ENCODE measurements at regions not wholly inside any gene's neighbourhood (a gene's known extent, or its start where the extent isn't known, plus 50 kb on each side); places are given as distances from the start of the nearest gene placed in this dataset.
"Not testable (repeated sequence)": the region's sequence is repeated elsewhere in the genome, so short reads cannot be mapped to it uniquely, and the experiment has no call there.

- H3K9me3 Mint-ChIP-seq; H3K4me3 Mint-ChIP-seq (ENCODE audit: low read depth); H3K27me3 Mint-ChIP-seq (ENCODE audit: low read depth); DNase-seq (ENCODE audit: low spot score); intact Hi-C loops (cut with micrococcal nuclease); H3K27ac Mint-ChIP-seq: not testable (repeated sequence)
- H3K36me3 Mint-ChIP-seq (ENCODE audit: low read depth): peaks cover 14% of the 10 kb centered on the region
- H3K4me1 Mint-ChIP-seq (ENCODE audit: low read depth): peaks cover 31% of the 10 kb centered on the region
Observed at GRCh38 chr1:121523112-121523511, 338.3 kb downstream of the SRGAP2C start.

- no peaks in the 10 kb centered on the region for H3K27me3 Mint-ChIP-seq (ENCODE audit: low read depth)
- peaks cover 15% of the 10 kb centered on the region for H3K36me3 Mint-ChIP-seq (ENCODE audit: low read depth)
- intact Hi-C loops (cut with micrococcal nuclease): no loop called here
- no peak for DNase-seq (ENCODE audit: low spot score)
- H3K9me3 Mint-ChIP-seq: no peaks in the 10 kb centered on the region
- no peak overlapping the region for H3K4me3 Mint-ChIP-seq (ENCODE audit: low read depth)
- peaks cover 31% of the 10 kb centered on the region for H3K4me1 Mint-ChIP-seq (ENCODE audit: low read depth)
- no peak overlapping the region for H3K27ac Mint-ChIP-seq
Observed at GRCh38 chr1:121525355-121525754, 340.6 kb downstream of the SRGAP2C start.

- DNase-seq (ENCODE audit: low spot score); H3K27ac Mint-ChIP-seq; H3K4me3 Mint-ChIP-seq (ENCODE audit: low read depth); H3K27me3 Mint-ChIP-seq (ENCODE audit: low read depth); H3K36me3 Mint-ChIP-seq (ENCODE audit: low read depth); H3K9me3 Mint-ChIP-seq; intact Hi-C loops (cut with micrococcal nuclease): not testable (repeated sequence)
- H3K4me1 Mint-ChIP-seq (ENCODE audit: low read depth): peaks cover 15% of the 10 kb centered on the region
Observed at GRCh38 chr1:121528958-121529357, 344.2 kb downstream of the SRGAP2C start.

GRCh38 chr1:121530026-121530425 lies 345.3 kb downstream of the SRGAP2C start:
- H3K27me3 Mint-ChIP-seq (ENCODE audit: low read depth); H3K4me3 Mint-ChIP-seq (ENCODE audit: low read depth); intact Hi-C loops (cut with micrococcal nuclease); H3K27ac Mint-ChIP-seq; H3K9me3 Mint-ChIP-seq; DNase-seq (ENCODE audit: low spot score); H3K36me3 Mint-ChIP-seq (ENCODE audit: low read depth): not testable (repeated sequence)
- peaks cover 15% of the 10 kb centered on the region for H3K4me1 Mint-ChIP-seq (ENCODE audit: low read depth)

GRCh38 chr1:121531747-121532146 lies 347.0 kb downstream of the SRGAP2C start:
- intact Hi-C loops (cut with micrococcal nuclease); H3K9me3 Mint-ChIP-seq; H3K27ac Mint-ChIP-seq; H3K4me3 Mint-ChIP-seq (ENCODE audit: low read depth); DNase-seq (ENCODE audit: low spot score); H3K36me3 Mint-ChIP-seq (ENCODE audit: low read depth); H3K27me3 Mint-ChIP-seq (ENCODE audit: low read depth): not testable (repeated sequence)
- peaks cover 15% of the 10 kb centered on the region for H3K4me1 Mint-ChIP-seq (ENCODE audit: low read depth)

- H3K36me3 Mint-ChIP-seq (ENCODE audit: low read depth); H3K9me3 Mint-ChIP-seq; intact Hi-C loops (cut with micrococcal nuclease); H3K4me3 Mint-ChIP-seq (ENCODE audit: low read depth); H3K27ac Mint-ChIP-seq; H3K4me1 Mint-ChIP-seq (ENCODE audit: low read depth); DNase-seq (ENCODE audit: low spot score); H3K27me3 Mint-ChIP-seq (ENCODE audit: low read depth): not testable (repeated sequence)
Observed at GRCh38 chr1:121538148-121538547, 353.4 kb downstream of the SRGAP2C start.

GRCh38 chr1:121538943-121539575 lies 354.3 kb downstream of the SRGAP2C start:
- no peak overlapping the region for H3K27ac Mint-ChIP-seq
- no peaks in the 10 kb centered on the region for H3K27me3 Mint-ChIP-seq (ENCODE audit: low read depth)
- no peak overlapping the region for H3K4me3 Mint-ChIP-seq (ENCODE audit: low read depth)
- peaks cover 4% of the 10 kb centered on the region for H3K4me1 Mint-ChIP-seq (ENCODE audit: low read depth)
- H3K9me3 Mint-ChIP-seq: no peaks in the 10 kb centered on the region
- DNase-seq (ENCODE audit: low spot score): no peak
- H3K36me3 Mint-ChIP-seq (ENCODE audit: low read depth): peaks cover 4% of the 10 kb centered on the region
- intact Hi-C loops (cut with micrococcal nuclease): no loop called here

- peaks cover 16% of the 10 kb centered on the region for H3K4me1 Mint-ChIP-seq (ENCODE audit: low read depth)
- H3K27ac Mint-ChIP-seq; intact Hi-C loops (cut with micrococcal nuclease); DNase-seq (ENCODE audit: low spot score); H3K9me3 Mint-ChIP-seq; H3K4me3 Mint-ChIP-seq (ENCODE audit: low read depth); H3K27me3 Mint-ChIP-seq (ENCODE audit: low read depth): not testable (repeated sequence)
- peaks cover 21% of the 10 kb centered on the region for H3K36me3 Mint-ChIP-seq (ENCODE audit: low read depth)
Observed at GRCh38 chr1:121543988-121544387, 359.2 kb downstream of the SRGAP2C start.

GRCh38 chr1:121544500-121544899 lies 359.7 kb downstream of the SRGAP2C start:
- H3K36me3 Mint-ChIP-seq (ENCODE audit: low read depth): peaks cover 21% of the 10 kb centered on the region
- no peak overlapping the region for H3K4me3 Mint-ChIP-seq (ENCODE audit: low read depth)
- H3K4me1 Mint-ChIP-seq (ENCODE audit: low read depth): peaks cover 16% of the 10 kb centered on the region
- H3K27me3 Mint-ChIP-seq (ENCODE audit: low read depth): no peaks in the 10 kb centered on the region
- intact Hi-C loops (cut with micrococcal nuclease): no loop called here
- H3K9me3 Mint-ChIP-seq: peaks cover 5% of the 10 kb centered on the region
- H3K27ac Mint-ChIP-seq: no peak overlapping the region
- no peak for DNase-seq (ENCODE audit: low spot score)

GRCh38 chr1:121545899-121546298 lies 361.1 kb downstream of the SRGAP2C start:
- H3K4me3 Mint-ChIP-seq (ENCODE audit: low read depth); H3K27me3 Mint-ChIP-seq (ENCODE audit: low read depth); H3K9me3 Mint-ChIP-seq; H3K27ac Mint-ChIP-seq; intact Hi-C loops (cut with micrococcal nuclease); DNase-seq (ENCODE audit: low spot score): not testable (repeated sequence)
- H3K36me3 Mint-ChIP-seq (ENCODE audit: low read depth): peaks cover 21% of the 10 kb centered on the region
- peaks cover 21% of the 10 kb centered on the region for H3K4me1 Mint-ChIP-seq (ENCODE audit: low read depth)

GRCh38 chr1:121546830-121547591 lies 362.2 kb downstream of the SRGAP2C start:
- intact Hi-C loops (cut with micrococcal nuclease): no loop called here
- H3K4me3 Mint-ChIP-seq (ENCODE audit: low read depth): no peak overlapping the region
- DNase-seq (ENCODE audit: low spot score): no peak

GRCh38 chr1:121547726-121548125 lies 363.0 kb downstream of the SRGAP2C start:
- H3K27me3 Mint-ChIP-seq (ENCODE audit: low read depth); H3K9me3 Mint-ChIP-seq; intact Hi-C loops (cut with micrococcal nuclease); DNase-seq (ENCODE audit: low spot score); H3K27ac Mint-ChIP-seq; H3K4me3 Mint-ChIP-seq (ENCODE audit: low read depth): not testable (repeated sequence)
- Mint-ChIP-seq H3K4me1 (ENCODE audit: low read depth) (peaks cover 32% of the 10 kb centered on the region), H3K36me3 (ENCODE audit: low read depth) (peaks cover 17% of the 10 kb centered on the region)

More at GRCh38 chr1:121546830-121547591, 362.2 kb downstream of the SRGAP2C start:
- H3K27ac Mint-ChIP-seq: no peak overlapping the region
- peaks cover 28% of the 10 kb centered on the region for H3K4me1 Mint-ChIP-seq (ENCODE audit: low read depth)
- H3K36me3 Mint-ChIP-seq (ENCODE audit: low read depth): peaks cover 21% of the 10 kb centered on the region
- H3K27me3 Mint-ChIP-seq (ENCODE audit: low read depth): no peaks in the 10 kb centered on the region
- peaks cover 5% of the 10 kb centered on the region for H3K9me3 Mint-ChIP-seq

GRCh38 chr1:121550817-121551216 lies 366.0 kb downstream of the SRGAP2C start:
- DNase-seq (ENCODE audit: low spot score); H3K27me3 Mint-ChIP-seq (ENCODE audit: low read depth); H3K27ac Mint-ChIP-seq; H3K9me3 Mint-ChIP-seq; intact Hi-C loops (cut with micrococcal nuclease); H3K4me3 Mint-ChIP-seq (ENCODE audit: low read depth): not testable (repeated sequence)
- peaks cover 17% of the 10 kb centered on the region for H3K36me3 Mint-ChIP-seq (ENCODE audit: low read depth)
- peaks cover 31% of the 10 kb centered on the region for H3K4me1 Mint-ChIP-seq (ENCODE audit: low read depth)
